ENCODE measurements at regions not wholly inside any gene's neighbourhood (a gene's known extent, or its start where the extent isn't known, plus 50 kb on each side); places are given as distances from the start of the nearest gene placed in this dataset.

DNA sequence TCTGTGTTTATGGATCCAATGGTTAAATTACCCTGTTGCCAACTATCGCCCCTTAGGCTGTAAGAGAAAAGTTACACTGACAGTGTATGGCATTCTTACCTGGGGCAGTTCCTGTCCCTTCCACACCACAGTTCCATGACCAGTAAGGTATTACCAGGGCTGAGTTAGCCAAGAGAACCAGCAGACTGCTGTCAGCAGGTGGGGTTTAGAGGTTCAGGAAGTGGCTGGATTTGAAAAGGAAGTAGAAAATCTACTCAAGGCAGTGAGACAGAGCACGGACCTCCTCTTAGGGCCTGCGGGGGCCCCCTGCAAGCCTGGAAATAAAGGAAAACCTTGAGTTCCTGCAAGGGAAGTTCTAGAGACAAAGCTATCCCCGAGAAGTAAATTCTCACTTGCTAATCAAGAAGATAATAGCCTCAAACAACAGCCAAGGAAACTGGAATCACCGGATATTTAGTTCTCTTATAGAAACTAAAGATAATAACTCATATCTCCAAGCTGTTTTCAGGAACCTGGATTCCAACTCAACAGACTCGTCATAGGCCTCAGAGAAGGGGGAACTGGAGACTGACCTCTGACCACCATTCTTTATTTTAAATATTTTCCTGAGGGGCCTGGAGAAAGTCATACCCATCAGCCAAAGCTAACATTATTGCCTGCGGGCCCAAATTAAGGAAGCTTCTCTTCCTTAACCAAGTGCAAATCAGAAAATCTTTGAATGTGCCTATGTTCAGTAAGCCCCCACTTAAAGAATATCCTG is 161.7 kb downstream of the ANXA2 start:
- TF ChIP-seq, protein P1, sequence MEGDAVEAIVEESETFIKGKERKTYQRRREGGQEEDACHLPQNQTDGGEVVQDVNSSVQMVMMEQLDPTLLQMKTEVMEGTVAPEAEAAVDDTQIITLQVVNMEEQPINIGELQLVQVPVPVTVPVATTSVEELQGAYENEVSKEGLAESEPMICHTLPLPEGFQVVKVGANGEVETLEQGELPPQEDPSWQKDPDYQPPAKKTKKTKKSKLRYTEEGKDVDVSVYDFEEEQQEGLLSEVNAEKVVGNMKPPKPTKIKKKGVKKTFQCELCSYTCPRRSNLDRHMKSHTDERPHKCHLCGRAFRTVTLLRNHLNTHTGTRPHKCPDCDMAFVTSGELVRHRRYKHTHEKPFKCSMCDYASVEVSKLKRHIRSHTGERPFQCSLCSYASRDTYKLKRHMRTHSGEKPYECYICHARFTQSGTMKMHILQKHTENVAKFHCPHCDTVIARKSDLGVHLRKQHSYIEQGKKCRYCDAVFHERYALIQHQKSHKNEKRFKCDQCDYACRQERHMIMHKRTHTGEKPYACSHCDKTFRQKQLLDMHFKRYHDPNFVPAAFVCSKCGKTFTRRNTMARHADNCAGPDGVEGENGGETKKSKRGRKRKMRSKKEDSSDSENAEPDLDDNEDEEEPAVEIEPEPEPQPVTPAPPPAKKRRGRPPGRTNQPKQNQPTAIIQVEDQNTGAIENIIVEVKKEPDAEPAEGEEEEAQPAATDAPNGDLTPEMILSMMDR (IDR thresholded peaks at IDR 0.05; ENCODE audit: low read depth, low read length): no peak
- H3K4me3 ChIP-seq (replicated peaks in 1 of 2; ENCODE audit: low read depth in 2 of 2, low read length in 2 of 2): no peak overlapping the region
- no peak for DNase-seq (ENCODE audit: low read depth in 2 of 2)

DNA sequence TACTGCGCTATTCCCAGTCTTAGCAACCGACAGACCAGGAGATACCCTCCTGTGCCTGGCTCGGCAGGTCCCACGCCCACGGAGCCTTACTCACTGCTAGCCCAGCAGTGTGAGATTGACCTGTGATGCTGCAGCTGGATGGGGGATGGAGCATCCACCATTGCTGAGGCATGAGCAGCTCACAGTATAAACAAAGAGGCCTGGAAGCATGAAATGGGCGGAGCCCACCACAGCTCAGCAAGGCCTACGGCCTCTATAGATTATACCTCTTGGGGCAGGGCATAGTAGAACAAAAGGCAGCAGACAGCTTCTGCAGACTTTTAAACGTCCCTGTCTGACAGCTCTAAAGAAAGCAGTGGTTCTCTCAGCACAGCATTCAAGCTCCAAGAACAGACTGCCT is 160.3 kb downstream of the ANXA2 start:
- TF ChIP-seq, protein P1 (IDR thresholded peaks at IDR 0.05; ENCODE audit: low read depth, low read length): no peak
- H3K4me3 ChIP-seq (replicated peaks in 1 of 2; ENCODE audit: low read depth in 2 of 2, low read length in 2 of 2): no peak overlapping the region
- DNase-seq (ENCODE audit: low read depth in 2 of 2): no peak

DNA sequence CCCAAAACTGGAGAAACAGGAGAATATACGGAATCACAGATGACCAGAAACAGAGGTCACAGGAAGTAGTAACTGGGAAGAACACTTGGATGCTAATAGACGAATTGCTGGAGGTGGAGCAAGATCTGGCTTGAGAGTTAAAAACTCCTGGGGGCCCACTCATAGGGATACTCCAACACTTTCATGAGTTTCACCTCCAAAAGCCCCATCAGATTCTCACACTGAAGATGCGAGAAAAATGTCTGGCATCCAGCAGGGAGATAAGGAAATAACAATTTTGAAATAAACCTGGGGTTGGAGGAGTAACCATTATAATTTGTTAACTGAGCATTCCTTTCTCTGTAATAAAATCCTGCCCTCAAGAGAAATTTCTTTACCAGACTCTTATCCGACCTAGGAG is 154.0 kb downstream of the ANXA2 start:
- TF ChIP-seq, protein P1 (IDR thresholded peaks at IDR 0.05; ENCODE audit: low read depth, low read length): no peak
- H3K4me3 ChIP-seq (replicated peaks in 1 of 2; ENCODE audit: low read depth in 2 of 2, low read length in 2 of 2): no peak overlapping the region
- DNase-seq (ENCODE audit: low read depth in 2 of 2): no peak

DNA sequence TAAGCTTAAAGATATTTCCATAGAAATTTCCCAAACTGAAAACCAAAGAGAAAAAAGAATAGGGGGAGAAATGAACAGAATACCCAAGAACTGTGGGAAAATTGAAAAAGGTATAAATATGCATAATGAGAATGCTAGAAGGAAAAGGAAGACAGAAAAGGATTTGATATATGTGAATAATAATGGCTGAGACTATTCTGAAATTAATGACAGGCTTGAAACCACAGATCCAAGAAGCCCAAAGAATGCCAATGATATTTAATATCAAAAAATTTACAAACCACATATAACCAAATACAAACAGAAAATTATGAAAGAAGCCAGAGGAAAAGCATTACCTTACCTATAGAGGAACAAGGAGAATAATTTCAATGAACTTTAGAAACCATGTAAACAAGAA is 153.0 kb downstream of the ANXA2 start:
- no peak for DNase-seq (ENCODE audit: low read depth in 2 of 2)
- TF ChIP-seq, protein P1 (IDR thresholded peaks at IDR 0.05; ENCODE audit: low read depth, low read length): no peak
- H3K4me3 ChIP-seq (replicated peaks in 1 of 2; ENCODE audit: low read depth in 2 of 2, low read length in 2 of 2): no peak overlapping the region

DNA sequence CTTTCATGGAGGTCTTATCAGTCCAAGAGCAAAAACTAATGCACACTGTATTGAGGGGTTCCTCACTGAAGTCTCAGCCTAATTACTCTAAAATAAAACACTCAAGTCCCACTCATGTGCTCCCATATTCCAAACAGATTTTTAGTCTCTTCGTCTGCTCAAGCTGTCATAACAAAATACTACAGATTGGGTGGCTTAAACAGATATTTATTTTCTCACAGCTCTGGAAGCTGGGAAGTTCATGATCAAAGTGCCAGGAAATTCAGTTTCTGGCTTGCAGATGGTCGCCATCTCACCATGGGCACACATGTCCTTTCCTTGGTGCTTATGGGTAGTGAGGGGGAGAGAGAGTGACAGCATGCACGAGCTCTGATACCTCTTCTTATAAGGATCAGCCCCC is 147.5 kb downstream of the ANXA2 start:
- DNase-seq (ENCODE audit: low read depth in 2 of 2): no peak
- H3K4me3 ChIP-seq (replicated peaks in 1 of 2; ENCODE audit: low read depth in 2 of 2, low read length in 2 of 2): no peak overlapping the region
- TF ChIP-seq, protein P1 (IDR thresholded peaks at IDR 0.05; ENCODE audit: low read depth, low read length): no peak

DNA sequence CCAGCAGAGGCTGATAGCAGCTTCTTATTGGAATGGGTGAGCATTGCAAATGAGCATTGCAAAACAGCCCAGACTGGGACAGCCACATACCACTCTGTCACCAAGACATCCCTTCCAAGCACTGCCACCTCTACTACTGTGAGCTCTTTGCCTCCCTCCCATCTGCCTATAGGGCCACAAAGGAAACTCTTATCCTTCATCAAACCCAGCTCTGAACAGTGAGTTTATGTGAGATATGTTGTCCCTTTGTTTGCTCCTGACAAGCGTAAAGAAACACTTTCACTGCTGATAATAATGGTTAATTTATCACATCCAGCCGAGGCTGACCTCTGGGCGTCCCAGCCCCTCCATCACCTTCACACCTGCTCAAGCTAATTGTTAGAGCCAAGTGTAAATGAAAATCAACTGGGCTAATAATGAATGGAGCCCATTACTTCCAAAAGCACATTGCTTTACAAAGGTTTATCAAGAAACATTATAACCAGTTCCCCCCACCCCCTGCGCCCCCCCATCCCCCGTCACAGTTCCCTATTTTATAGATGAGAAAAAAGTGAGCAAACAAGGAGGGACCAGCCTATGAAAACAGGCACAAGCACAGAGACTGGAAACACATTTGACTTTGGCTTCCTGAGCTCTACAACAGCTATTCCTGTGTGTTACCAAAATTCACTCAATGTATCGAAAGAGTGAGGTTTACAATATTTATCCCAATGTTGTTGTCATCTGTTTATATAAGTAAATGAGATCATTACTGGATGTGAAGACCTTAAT is 146.3 kb downstream of the ANXA2 start:
- DNase-seq (ENCODE audit: low read depth in 2 of 2): no peak
- no peak overlapping the region for H3K4me3 ChIP-seq (replicated peaks in 1 of 2; ENCODE audit: low read depth in 2 of 2, low read length in 2 of 2)
- TF ChIP-seq, protein P1 (IDR thresholded peaks at IDR 0.05; ENCODE audit: low read depth, low read length): no peak

All from cardiac fibroblast (primary cell).